ENCODE measurements at regions not wholly inside any gene's neighbourhood (a gene's known extent, or its start where the extent isn't known, plus 50 kb on each side); places are given as distances from the start of the nearest gene placed in this dataset.

DNA sequence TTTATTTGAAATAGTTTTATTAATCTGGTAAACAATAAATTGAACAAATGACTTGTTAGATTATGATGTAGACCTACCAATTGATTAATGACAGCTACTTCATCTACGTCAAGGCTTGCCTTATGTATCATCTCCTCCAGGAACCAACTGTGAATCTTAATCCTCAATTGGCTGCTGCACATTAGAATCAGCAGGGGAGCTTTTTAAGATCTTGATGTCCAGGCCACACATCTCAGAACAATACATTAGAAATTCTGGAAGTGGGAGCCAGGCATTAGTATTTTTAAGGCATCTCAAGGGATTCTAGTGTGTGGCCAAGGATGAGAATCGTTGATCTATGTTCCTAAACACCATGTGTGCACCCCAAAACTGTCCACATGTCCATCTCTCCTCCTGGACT, 52.0 kb upstream of the LYPLAL1 start:
- H3K4me1 ChIP-seq (ENCODE audit: insufficient read depth, low read length): no peaks in the 10 kb centered on the region

DNA sequence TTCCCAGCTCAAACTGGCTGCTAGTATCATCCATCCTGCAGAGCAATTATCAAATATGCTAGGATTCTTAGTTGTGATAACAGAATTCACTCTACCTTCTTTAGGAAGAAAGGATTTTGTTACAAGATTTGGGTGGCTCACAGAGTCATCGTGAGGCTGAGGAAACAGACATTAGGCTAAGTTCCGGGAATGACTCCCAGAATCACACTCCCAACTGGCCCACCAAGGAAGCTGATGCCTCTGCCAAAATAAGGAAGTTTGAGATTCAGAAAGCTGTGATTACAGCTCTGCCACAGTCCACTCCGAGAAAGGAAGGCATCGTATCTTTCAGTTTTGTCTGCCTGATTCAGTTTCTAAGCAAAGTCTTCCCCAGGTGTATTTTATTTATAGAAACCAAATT, 50.6 kb upstream of the LYPLAL1 start:
- H3K4me3 ChIP-seq (ENCODE audit: low read length): no peak overlapping the region
- H3K27me3 ChIP-seq (ENCODE audit: insufficient read depth, low read length): no peaks in the 10 kb centered on the region
- no peaks in the 10 kb centered on the region for H3K36me3 ChIP-seq (ENCODE audit: insufficient read depth, low read length)

More for the DNA sequence above, 52.0 kb upstream of the LYPLAL1 start:
- H3K4me3 ChIP-seq (ENCODE audit: low read length): no peak overlapping the region
- no peaks in the 10 kb centered on the region for H3K36me3 ChIP-seq (ENCODE audit: insufficient read depth, low read length)
- no peak overlapping the region for H2AFZ ChIP-seq (ENCODE audit: low read depth, low read length)
- no peaks in the 10 kb centered on the region for H3K9me3 ChIP-seq (ENCODE audit: low read length)
- H3K27me3 ChIP-seq (ENCODE audit: insufficient read depth, low read length): no peaks in the 10 kb centered on the region

More for the DNA sequence above, 50.6 kb upstream of the LYPLAL1 start:
- H3K9me3 ChIP-seq (ENCODE audit: low read length): no peaks in the 10 kb centered on the region
- H2AFZ ChIP-seq (ENCODE audit: low read depth, low read length): peak overlapping the region; percentile 31
- H3K4me1 ChIP-seq (ENCODE audit: insufficient read depth, low read length): no peaks in the 10 kb centered on the region

Data from neuron (in vitro differentiated cells).